GM18520 (cell line): ENCODE measurements at regions not wholly inside any gene's neighbourhood (a gene's known extent, or its start where the extent isn't known, plus 50 kb on each side); places are given as distances from the start of the nearest gene placed in this dataset.

Experiments used
- ATAC-seq: cut with Tn5 transposase; IDR thresholded peaks from one replicate; pipeline ENCODE4 v1.9.1; 2021; ENCODE audit not compliant: unreplicated experiment

GRCh38 chrX:2608638-2609430, 82.3 kb upstream of the CD99 start:
- ATAC-seq: peak; percentile 87

- ATAC-seq: no peak
These were observed 84.0 kb upstream of the CD99 start for GRCh38 chrX:2607113-2607512.

GRCh38 chrX:2600564-2600963, 90.5 kb upstream of the CD99 start:
- ATAC-seq: no peak

GRCh38 chrX:2596555-2597255, 94.4 kb upstream of the CD99 start:
- ATAC-seq: no peak

GRCh38 chrX:2596045-2596444, 95.0 kb upstream of the CD99 start:
- ATAC-seq: no peak

- no peak for ATAC-seq
These were observed 94.5 kb upstream of the DHRSX start for GRCh38 chrX:2595258-2595657.

- no peak for ATAC-seq
These were observed 93.7 kb upstream of the DHRSX start for GRCh38 chrX:2594491-2594890.

GRCh38 chrX:2592279-2592678, 91.5 kb upstream of the DHRSX start:
- no peak for ATAC-seq

GRCh38 chrX:2589186-2590020, 88.6 kb upstream of the DHRSX start:
- no peak for ATAC-seq

- no peak for ATAC-seq
These were observed 87.3 kb upstream of the DHRSX start for GRCh38 chrX:2588049-2588448.

- ATAC-seq: no peak
These were observed 86.4 kb upstream of the DHRSX start for GRCh38 chrX:2587146-2587545.

- no peak for ATAC-seq
These were observed 84.3 kb upstream of the DHRSX start for GRCh38 chrX:2585158-2585470.

GRCh38 chrX:2584251-2585157, 83.7 kb upstream of the DHRSX start:
- ATAC-seq: no peak

- no peak for ATAC-seq
These were observed 82.7 kb upstream of the DHRSX start for GRCh38 chrX:2583194-2584162.

GRCh38 chrX:2582667-2583066, 81.9 kb upstream of the DHRSX start:
- no peak for ATAC-seq

GRCh38 chrX:2581296-2581695, 80.5 kb upstream of the DHRSX start:
- ATAC-seq: no peak

- ATAC-seq: no peak
These were observed 78.1 kb upstream of the DHRSX start for GRCh38 chrX:2578864-2579263.

- ATAC-seq: no peak
These were observed 77.2 kb upstream of the DHRSX start for GRCh38 chrX:2577844-2578466.

- no peak for ATAC-seq
These were observed 76.0 kb upstream of the DHRSX start for GRCh38 chrX:2576793-2577192.
